HG03565 (cell line): ENCODE measurements at regions not wholly inside any gene's neighbourhood (a gene's known extent, or its start where the extent isn't known, plus 50 kb on each side); places are given as distances from the start of the nearest gene placed in this dataset.
"Not testable (repeated sequence)": the region's sequence is repeated elsewhere in the genome, so short reads cannot be mapped to it uniquely, and the experiment has no call there.

Experiments
- ATAC-seq: cut with Tn5 transposase; IDR thresholded peaks from one replicate; pipeline ENCODE4 v1.9.1; 2021; ENCODE audit warnings: mild to moderate bottlenecking, moderate library complexity; ENCODE audit not compliant: unreplicated experiment

DNA sequence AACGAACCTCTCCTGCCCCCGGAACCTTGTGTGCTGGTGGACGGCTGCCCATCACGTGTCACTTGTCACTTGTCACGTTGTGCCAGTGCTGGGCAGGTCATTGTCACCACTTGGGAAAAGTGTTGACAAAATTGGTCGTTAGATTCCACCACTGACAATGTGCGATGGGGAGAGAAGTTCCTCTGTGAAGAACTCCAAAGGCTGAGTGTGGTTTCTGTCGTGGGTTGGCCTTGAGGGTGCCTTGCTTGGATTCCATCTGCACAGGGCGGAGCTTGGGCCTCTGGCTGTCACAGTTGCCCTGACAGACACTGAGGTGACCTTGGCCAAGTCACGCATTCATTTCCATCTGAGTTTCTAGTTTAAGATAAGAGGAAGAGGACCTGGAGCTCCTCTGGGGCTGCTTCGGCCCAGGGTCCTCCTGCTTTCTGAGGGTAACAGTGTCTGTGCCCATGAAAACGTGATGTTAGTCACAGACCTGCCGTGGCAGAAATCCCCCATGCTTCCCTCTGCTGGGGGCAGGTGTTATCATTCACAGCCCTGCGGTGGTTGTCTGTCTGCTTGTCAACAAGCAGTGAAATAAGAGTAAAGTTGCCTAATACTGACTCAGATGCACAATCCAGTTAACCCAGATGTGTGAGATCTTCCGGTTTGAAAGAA lies 133.6 kb downstream of the LAT start:
- ATAC-seq, result not testable (repeated sequence)

DNA sequence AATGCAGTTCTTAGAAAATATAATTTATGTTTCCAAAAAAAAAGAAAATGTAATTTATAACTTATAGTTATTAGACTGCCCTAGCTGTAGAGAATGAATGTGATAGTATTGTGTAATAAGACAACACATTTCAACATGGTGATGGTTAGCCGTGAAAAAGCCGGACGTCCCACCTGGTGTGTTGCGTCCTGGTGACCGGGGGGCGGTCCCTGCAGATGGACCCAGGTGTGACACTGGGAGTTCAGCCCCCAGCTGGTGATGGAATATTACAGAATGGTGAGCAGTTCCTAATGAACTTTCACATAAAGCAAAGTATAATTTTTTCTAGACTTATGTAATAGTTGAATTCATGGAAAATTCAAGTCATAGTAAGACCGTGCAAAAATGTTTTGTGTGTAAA lies 132.8 kb downstream of the LAT start:
- ATAC-seq, result no peak

GRCh38 chr16:29116980-29117379 lies 132.1 kb downstream of the LAT start:
- no peak for ATAC-seq

DNA sequence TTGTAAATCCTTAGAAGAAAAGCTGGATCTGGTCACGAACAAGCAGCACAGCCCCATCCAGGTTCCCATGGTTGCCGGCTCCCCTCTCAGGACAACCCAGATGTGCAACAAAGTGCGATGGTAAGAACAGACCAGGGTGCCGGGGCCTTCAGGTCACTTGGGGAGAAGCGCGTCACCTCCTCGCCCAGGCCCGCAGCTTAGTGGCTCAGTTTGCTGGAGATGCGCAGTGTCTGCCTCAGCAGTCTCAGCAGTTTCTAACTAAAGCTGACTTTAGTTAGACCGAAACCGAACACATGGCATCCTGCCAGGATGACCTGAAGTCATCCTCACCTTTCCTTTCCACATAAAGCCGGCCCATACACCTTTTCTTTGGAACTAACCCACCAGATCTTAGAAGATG lies 131.4 kb downstream of the LAT start:
- not testable (repeated sequence) for ATAC-seq

- not testable (repeated sequence) for ATAC-seq
Observed at GRCh38 chr16:29115802-29116141, 130.9 kb downstream of the LAT start.

- ATAC-seq, result not testable (repeated sequence)
Observed at GRCh38 chr16:29114989-29115801, 130.3 kb downstream of the LAT start.

GRCh38 chr16:29114574-29114973 lies 129.7 kb downstream of the LAT start:
- no peak for ATAC-seq

DNA sequence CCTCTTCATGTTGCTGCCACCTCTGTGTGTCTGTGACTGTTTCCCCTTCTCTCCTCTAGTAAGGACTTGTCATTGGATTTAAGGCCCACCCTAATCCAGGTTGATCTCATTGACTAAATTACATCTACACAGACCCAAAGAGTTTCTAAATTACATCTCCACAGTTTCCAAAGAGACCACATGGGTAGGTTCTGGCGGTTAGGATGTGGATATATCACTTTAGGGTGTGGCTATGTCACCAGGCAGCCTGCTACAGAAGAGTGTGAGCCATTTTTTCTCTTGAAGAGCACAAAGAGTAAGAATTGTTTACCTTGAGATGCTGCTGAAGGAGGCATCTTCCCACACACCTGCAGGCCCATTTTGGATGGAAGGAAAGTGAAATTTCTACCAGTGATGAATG lies 128.6 kb downstream of the LAT start:
- ATAC-seq, result not testable (repeated sequence)

- no peak for ATAC-seq
Observed at GRCh38 chr16:29112755-29113347, 128.0 kb downstream of the LAT start.

GRCh38 chr16:29111901-29112680 lies 127.2 kb downstream of the LAT start:
- ATAC-seq, result not testable (repeated sequence)

DNA sequence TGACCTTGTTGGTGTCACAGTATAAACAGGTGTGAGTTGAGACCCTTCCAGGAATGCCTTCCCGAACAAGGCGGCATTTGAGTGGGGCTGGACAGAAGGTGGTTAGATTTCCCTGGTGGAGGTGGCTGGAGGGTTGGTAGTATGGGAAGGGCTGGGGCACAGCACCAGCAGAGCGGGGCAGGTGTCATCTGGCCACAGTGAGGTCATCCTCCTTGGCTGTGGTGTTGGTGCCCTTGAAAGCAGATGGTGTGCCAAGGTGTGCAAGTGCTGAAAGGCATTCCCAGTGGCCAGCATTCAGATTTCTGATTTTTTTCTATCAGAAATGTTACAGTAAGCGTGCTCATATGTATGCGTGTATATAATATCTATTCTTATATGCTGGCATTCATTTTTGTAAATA lies 126.6 kb downstream of the LAT start:
- no peak for ATAC-seq

DNA sequence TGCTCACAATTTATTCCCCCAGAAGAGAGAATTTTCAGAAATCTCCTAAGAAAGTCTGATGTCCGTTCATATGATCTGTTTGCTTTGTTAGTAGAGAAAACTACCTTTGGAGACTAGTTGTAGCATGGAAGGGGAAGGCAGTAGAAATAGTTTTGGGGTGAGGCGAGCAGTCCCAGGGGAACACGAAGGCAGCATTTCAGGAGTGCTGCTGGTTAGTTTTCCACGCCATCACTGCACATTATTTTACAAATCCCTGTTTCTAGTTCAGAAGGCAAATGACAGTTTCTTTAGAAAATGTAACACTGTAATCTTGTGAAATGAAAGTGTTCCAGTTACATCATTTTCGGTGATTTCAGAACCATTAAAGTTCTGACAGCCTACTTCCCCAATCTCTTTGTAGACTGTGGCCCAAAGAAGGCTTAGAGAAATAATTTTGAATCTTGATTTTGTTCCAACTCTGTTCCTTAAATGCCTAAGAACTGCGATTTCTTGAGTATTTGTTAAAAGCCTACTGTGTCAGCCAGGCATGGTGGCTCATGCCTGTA lies 123.8 kb downstream of the LAT start:
- ATAC-seq, result not testable (repeated sequence)

GRCh38 chr16:29107299-29107698 lies 122.4 kb downstream of the LAT start:
- ATAC-seq, result no peak

- not testable (repeated sequence) for ATAC-seq
Observed at GRCh38 chr16:29106259-29106908, 121.5 kb downstream of the LAT start.

DNA sequence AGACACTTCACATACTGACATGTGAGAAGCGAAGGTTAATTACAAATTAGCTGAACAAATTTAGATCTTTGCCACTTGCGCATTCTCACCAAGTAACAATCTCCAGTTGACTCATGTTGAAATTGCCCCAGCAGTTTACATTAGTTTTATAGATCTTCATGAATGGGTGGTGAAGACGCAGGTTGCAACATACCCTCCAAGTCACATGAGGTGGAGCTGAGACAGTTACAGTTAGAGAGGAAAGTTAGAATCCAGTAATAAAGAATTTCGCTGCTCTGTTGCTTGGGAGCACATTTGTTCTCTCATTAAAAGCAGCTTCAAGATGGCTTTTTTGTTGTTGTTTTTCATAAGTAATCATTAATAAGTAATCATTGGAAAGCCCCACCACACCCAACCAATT lies 119.7 kb downstream of the LAT start:
- not testable (repeated sequence) for ATAC-seq

- not testable (repeated sequence) for ATAC-seq
Observed at GRCh38 chr16:29097965-29098364, 113.1 kb downstream of the LAT start.

DNA sequence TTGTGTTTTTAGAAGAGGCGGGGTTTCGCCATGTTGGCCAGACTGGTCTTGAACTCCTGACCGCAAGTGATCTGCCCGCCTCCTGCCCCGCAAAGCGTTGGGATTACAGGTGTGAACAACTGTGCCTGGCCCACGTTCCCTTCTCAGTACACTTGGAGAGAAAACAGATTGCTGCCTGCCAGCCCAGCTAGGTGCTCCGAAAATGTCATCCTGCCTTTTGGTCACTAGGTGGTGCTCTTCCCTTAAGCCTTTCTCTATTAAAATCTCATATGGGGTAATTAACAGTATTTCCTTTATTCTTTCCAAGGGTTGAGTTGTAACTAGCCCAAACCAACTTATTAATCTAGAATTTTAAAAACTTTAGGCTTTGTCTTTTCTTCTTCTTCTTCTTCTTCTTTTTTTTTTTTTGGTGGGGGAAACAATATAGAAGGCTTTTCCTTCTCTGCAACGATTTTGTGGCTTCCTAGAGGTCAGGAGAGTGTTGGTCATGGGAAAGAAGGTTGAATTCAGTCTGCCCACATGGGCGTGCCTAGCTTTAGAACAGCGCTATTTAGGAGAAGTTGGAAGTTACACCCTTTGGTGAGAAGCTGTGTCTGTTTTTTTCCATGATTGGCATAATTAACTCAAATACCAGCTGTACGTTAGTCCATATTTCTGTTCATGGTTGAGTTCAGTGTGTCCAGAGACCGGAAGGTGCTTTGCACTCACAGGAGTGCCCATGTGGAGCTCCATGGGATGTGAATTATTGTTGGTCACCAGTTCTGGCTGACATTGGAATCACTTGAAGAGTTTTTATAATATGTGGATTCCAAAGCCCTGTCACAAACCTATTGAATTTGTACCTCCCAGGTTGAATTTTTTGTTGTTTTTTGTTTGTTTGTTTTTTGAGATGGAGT lies 110.1 kb downstream of the LAT start:
- not testable (repeated sequence) for ATAC-seq

GRCh38 chr16:29094325-29094724 lies 109.5 kb downstream of the LAT start:
- not testable (repeated sequence) for ATAC-seq

DNA sequence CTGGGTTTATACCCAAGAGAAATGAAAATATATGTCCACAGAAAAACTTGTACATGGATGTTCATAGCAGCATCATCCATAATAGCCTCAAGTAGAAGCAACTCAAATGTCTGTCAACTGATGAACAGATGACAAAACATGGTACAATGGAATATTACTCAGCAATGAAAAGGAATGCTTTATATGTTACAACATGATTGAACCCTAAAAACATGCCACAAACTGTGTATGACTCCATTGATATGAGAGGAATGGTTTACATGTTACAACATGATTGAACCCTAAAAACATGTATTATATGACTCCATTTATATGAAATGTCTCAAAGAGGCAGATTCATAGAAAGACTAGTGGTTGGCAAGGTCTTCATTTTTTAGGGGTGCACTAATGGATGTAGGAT lies 104.8 kb downstream of the LAT start:
- not testable (repeated sequence) for ATAC-seq
